ENCODE measurements at regions not wholly inside any gene's neighbourhood (a gene's known extent, or its start where the extent isn't known, plus 50 kb on each side); places are given as distances from the start of the nearest gene placed in this dataset.

DNA sequence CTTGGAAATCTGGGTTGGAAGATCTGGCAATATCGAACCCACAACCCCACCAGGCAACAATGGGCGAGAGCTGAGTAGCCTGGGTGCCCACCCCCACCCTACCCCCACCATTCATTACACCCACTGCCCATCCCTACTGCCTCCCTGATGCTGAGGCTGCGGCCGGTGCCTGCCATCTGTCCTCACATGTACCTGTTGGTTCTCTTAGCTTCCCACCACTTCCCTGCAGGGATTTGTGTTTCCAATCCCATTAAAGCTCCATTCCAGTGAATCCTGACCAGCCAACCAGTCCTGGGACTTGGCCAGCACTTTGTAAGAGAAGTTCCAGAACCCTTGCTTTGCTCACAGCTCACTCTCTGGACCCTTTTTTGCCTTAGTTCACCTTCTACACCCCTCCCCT, 163.0 kb upstream of the SH3BP4 start:
- TF ChIP-seq, protein P1, sequence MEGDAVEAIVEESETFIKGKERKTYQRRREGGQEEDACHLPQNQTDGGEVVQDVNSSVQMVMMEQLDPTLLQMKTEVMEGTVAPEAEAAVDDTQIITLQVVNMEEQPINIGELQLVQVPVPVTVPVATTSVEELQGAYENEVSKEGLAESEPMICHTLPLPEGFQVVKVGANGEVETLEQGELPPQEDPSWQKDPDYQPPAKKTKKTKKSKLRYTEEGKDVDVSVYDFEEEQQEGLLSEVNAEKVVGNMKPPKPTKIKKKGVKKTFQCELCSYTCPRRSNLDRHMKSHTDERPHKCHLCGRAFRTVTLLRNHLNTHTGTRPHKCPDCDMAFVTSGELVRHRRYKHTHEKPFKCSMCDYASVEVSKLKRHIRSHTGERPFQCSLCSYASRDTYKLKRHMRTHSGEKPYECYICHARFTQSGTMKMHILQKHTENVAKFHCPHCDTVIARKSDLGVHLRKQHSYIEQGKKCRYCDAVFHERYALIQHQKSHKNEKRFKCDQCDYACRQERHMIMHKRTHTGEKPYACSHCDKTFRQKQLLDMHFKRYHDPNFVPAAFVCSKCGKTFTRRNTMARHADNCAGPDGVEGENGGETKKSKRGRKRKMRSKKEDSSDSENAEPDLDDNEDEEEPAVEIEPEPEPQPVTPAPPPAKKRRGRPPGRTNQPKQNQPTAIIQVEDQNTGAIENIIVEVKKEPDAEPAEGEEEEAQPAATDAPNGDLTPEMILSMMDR (IDR thresholded peaks at IDR 0.05) = no peak
- no peak for TF ChIP-seq POLR2A (IDR thresholded peaks at IDR 0.05)
